Skin epidermis (tissue), 12 donors: ENCODE measurements at regions not wholly inside any gene's neighbourhood (a gene's known extent, or its start where the extent isn't known, plus 50 kb on each side); places are given as distances from the start of the nearest gene placed in this dataset.
"Not testable (repeated sequence)": the region's sequence is repeated elsewhere in the genome, so short reads cannot be mapped to it uniquely, and the experiment has no call there.

Experiments used
- H3K27ac ChIP-seq, 21 experiments: fragments of 200-600 bp; sonication (generic) in 11 of 21; one replicate each; pipeline ENCODE4 v1.5.0; 2020; ENCODE audit warnings: mild to moderate bottlenecking in 3 of 21, inconsistent platforms in 2 of 21, moderate library complexity in 2 of 21
- H3K4me3 ChIP-seq, 7 experiments: fragments of 200-600 bp; sonication (generic) in 2 of 7; one replicate each; pipeline ENCODE4 v1.5.0; 2020; ENCODE audit warnings: inconsistent platforms in 2 of 7, mild to moderate bottlenecking in 2 of 7, moderate library complexity in 1 of 7

DNA sequence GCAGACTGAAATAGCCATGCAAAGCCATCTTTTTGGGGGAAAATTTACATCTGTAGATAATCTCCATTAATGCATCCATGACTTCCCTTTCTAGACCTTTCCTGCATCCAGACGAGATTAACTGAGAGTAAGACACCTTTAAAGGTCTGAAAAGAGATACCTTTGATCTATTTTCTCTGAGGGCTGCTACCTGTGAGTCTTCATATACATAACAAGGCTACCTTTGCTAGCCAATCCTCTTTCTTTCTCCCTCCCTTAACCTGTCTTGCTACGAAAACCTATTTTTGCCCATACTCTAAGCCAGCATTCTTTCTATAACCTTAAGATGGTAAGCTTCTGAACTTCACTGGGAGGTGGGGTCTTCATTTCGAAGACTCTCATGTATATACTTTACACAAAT lies 908.5 kb upstream of the FBXO33 start:
- no peak overlapping the region for H3K4me3 ChIP-seq
- no peak overlapping the region for H3K27ac ChIP-seq

DNA sequence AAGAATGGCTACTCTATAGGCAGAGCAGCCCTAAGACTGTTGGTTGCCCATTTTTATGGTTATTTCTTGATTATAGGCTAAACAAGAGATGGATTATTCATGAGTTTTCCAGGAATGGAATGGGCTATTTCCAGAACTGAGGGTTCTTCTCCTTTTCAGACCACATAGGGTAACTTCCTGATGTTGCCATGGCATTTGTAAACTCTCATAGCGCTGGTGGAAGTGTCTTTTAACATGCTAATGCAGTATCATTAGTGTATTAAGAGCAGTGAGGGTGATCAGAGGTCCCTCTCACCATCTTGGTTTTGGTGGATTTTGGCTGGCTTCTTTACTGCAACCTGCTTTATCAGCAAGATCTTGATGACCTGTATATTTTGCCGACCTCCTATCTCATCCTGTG lies 904.6 kb upstream of the FBXO33 start:
- H3K27ac ChIP-seq, result no peak overlapping the region
- no peak overlapping the region for H3K4me3 ChIP-seq

DNA sequence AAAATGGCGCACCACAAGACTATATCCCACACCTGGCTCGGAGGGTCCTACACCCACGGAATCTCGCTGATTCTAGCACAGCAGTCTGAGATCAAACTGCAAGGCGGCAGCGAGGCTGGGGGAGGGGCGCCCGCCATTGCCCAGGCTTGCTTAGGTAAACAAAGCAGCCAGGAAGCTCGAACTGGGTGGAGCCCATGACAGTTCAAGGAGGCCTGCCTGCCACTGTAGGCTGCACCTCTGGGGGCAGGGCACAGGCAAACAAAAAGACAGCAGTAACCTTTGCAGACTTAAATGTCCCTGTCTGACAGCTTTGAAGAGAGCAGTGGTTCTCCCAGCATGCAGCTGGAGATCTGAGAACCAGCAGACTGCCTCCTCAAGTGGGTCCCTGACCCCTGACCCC lies 894.3 kb upstream of the FBXO33 start:
- H3K4me3 ChIP-seq, H3K27ac ChIP-seq: not testable (repeated sequence)

DNA sequence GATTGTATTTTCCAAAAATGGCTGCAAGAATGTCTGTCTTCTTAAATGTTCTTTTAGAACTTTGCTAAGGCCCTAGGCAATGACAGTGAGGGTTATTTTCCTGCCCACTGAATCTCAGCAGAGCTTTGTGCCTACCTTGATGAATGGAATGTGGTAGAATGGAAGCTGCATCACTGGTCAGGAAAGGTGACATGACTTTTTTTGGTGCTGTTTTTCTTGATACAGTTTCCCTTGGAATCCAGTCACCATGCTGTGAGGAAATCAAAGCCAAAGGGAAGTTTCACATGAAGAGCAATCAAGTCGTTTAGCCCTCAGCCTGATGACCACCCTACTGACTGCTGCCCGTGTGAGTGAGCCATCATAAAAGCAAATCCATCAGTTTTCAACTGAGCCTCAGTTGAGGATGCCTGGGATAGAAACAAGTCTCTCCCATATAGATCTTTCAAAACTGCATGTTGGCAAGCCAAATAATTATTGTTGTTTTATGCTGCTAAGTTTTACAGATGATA lies 886.0 kb upstream of the FBXO33 start:
- H3K27ac ChIP-seq, result no peak overlapping the region
- no peak overlapping the region for H3K4me3 ChIP-seq

DNA sequence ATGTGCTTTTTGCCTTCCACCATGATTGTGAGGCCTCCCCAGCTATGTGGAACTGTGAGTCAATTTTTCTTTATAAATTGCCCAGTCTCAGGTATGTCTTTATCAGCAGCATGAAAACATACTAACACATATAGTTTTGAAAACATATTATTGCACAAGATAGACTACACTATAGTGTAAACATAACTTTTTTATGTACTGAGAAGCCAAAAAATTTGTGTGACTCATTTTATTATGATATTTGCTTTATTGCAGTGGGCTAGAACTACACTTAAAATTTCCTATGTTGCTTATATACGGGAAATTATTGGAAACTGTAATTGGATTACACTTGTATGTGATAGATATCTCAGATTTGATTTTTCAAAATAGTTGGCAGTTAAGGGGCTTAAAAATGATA lies 885.5 kb upstream of the FBXO33 start:
- Histone ChIP-seq H3K27ac (no peak overlapping the region), H3K4me3 (no peak overlapping the region)

DNA sequence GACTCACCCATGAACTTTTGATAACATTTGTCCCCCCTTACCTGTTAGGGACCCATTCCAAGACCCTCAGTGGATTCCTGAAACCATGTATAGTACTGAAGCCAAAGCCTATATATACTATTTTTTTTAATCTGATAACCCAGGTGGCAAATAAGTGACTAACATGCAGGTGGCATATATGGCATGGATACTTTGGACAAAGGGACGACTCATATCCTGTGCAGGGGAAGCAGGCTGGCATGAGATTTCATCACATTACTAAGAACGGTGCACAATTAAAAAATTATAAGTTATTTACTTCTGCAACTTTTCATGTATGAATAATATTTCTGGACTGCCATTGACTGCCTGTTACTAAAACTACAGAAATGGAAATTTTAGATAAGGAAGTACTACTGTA lies 880.1 kb upstream of the FBXO33 start:
- H3K27ac ChIP-seq, result no peak overlapping the region
- no peak overlapping the region for H3K4me3 ChIP-seq

DNA sequence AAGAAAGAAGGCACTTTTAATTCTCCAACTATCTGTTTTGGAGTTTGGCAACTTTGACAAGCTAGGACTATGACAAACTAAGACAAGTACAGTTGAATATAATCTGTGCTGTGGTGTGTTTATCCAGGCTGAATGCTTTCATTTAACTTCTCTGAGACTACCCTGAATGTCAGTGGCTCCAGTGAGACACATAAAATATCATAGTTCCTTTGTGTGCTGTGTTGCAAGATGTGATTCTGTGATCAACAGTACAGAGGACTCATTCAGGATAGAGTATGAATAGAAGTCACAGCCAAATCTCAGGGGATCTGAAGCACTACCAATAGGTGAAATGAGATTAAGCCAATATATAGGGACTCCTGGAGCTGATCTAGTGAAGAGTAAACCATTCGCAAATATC lies 876.9 kb upstream of the FBXO33 start:
- Histone ChIP-seq H3K27ac (no peak overlapping the region), H3K4me3 (no peak overlapping the region)

DNA sequence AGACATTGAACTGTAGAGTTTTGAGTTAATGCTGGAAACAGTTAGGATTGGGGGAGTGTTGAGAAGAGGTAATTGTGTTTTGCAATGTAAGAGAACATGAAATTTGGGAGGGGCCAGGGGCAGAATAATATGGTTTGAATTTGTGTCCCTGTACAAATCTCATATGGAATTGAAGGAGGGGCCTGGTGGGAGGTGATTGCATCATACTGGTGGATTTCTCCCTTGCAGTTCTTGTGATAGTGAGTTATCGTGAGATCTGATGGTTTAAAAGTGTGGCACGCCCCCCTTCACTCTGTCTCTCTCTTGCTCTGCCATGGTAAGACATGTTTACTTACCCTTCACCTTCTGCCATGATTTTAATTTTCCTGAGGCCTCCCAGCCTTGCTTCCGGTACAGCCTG lies 876.0 kb upstream of the FBXO33 start:
- Histone ChIP-seq H3K4me3 (no peak overlapping the region), H3K27ac (no peak overlapping the region)

DNA sequence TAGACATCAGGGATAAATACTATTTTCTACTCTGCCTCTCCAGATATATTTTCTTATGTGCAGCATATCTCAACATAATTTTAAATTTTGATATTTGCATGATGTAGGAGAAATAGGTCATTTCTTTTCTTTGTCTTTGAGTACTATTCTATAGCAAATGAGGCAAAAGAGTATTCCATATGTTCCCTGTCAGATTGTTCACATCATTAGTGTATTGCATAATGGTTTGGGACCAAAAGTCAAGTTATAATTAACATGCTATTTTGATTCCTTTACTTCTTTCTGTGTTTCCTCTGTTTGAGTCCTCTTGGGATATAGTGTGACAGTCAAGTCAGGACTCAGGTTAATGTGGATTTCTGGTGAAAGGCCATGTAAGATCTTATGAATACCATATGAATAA lies 864.6 kb upstream of the FBXO33 start:
- no peak overlapping the region for H3K4me3 ChIP-seq
- H3K27ac ChIP-seq, result no peak overlapping the region

DNA sequence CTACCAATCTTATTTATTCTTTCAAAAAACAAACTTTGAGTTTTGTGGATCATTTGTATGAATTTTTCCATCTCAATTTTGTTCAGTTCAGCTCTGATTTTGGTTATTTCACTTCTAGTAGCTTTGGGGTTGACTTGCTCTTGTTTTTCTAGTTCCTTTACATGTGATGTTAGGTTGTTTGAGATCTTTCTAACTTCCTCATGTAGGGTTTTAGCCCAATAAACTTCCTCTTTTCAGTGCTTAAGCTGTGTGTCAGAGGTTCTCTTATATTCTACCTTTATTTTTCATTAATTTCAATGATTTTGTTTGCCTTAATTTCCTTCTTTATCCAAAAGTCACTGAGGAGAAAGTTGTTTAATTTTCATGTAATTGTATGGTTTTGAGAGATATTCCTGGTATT lies 860.4 kb upstream of the FBXO33 start:
- no peak overlapping the region for H3K4me3 ChIP-seq
- no peak overlapping the region for H3K27ac ChIP-seq

DNA sequence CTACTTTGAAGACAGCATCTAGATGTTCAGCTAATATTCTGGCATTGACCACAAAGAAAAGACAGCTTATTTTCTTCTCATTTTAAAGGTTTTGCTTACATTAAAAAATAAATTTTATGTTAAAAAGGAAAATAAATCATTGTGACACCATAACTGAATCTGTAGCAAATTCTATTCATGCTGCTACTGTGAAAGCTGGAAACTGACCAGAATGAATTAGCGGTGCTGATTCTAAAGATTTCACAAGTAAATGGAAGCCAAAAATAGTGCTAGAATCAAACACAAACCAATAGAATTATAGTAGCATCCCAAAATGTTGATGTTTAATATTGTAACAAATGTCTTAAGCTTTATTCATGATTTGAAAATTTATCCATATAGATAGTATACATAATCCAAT lies 850.0 kb upstream of the FBXO33 start:
- Histone ChIP-seq H3K4me3 (no peak overlapping the region), H3K27ac (no peak overlapping the region)

DNA sequence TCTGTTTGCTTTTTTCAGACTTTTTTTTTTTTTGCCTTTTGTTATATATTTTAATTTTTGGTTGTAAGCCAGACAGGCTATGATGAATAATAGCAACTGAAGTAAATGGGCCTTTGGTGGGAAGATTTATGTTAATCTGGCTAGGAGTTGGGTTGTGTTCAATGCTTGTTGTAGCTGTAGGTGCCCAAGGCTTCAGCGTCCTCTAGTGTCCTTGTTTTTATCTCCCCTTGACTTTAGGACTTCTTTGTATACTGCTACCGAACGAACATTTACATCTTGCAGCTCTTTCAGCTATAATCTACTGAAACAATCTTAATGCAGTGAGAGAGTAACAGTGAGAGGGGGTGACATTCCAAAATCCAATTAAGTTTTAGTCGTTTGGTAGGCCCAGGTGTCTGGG lies 848.4 kb upstream of the FBXO33 start:
- Histone ChIP-seq H3K27ac (no peak overlapping the region), H3K4me3 (no peak overlapping the region)

DNA sequence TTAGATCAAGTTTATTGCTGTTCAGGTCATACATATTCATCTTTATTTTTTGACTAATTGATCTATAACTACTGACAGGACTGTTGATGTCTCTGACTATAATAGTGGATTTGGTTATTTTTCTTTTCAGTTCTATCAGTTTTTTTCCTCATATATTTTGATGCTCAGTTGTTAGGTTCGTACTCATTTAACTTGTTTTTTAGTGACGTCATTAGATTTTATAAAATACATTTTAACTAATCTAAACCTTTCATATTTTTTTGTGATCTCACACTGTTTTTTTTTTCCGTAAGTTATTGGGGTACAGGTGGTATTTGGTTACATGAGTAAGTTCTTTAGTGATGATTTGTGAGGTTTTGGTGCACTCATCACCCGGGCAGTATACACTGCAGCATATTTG lies 841.2 kb upstream of the FBXO33 start:
- H3K27ac ChIP-seq, result no peak overlapping the region

DNA sequence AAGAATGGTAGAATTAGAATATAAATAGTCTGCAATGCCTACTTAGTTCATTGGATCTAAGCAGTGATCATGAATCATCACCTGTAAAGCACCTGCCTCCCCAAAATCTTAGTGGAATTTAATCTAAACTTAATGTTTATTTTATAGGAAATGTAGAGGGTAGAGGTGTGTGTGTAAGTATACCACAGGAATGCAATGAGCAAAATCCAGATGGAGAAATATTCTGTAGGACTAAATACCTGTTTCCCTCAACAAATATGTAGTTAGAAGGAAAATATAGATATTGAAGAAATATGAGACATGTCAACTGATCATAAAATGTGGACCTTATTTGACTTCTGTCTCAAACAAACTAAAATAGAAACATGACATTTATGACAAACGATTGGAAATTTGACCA lies 839.2 kb upstream of the FBXO33 start:
- H3K4me3 ChIP-seq, result no peak overlapping the region
- H3K27ac ChIP-seq, result no peak overlapping the region

More for the DNA sequence above, 841.2 kb upstream of the FBXO33 start:
- no peak overlapping the region for H3K4me3 ChIP-seq

DNA sequence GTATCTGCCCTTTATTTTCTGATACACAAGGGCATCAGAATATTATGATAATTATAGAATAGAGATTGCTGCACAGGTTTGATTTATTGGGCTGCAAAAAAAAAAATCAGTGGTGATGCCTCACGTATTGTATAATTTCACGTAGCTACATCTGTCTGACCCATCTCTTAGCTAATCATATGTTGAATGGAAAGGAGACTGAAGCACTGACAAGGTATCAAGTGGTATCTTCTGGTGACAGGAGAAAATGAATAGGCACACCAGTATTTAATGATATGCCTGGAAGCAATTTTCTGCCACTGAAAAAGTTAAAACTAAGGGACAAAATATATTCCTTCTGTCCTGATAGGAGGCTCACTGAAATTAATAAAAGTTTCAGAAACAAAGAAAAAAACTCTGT lies 837.2 kb upstream of the FBXO33 start:
- no peak overlapping the region for H3K4me3 ChIP-seq
- no peak overlapping the region for H3K27ac ChIP-seq

DNA sequence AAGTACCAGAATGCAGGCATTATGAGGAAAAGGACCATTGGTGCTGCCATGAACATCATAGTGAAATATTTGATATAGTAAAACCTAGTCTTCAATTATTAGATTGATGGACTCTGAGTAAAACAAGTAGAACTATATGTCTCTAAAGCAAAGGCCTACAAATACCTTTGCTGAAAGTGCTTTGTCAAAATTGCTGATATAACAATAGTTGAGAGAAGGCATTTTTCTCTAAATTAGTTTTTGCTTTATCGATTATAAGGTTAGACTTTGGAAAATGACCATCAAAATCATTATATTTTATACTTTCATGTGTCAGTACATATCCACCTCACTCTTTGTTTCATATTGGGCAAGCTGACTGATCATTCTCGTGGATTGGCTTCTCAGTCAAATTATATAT lies 836.0 kb upstream of the FBXO33 start:
- H3K27ac ChIP-seq, result no peak overlapping the region
- H3K4me3 ChIP-seq, result no peak overlapping the region

DNA sequence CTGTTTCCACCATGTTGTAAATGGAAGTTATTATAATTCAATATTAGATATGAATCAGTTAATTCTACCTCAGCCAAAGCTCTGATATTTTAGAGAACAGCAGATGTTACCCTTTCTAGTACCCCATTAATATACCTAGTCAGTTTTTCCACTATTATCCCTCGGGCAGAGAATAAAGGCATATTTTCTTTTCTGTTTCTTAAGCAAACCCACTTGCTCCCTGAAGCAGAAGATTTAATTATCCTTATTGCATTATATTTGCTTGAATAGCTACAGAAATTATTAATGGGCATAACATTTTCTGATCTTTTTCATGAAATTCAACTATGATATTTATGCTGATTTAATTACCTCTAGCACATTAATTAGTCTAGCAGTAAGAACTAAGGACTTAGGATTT lies 832.9 kb upstream of the FBXO33 start:
- no peak overlapping the region for H3K27ac ChIP-seq

DNA sequence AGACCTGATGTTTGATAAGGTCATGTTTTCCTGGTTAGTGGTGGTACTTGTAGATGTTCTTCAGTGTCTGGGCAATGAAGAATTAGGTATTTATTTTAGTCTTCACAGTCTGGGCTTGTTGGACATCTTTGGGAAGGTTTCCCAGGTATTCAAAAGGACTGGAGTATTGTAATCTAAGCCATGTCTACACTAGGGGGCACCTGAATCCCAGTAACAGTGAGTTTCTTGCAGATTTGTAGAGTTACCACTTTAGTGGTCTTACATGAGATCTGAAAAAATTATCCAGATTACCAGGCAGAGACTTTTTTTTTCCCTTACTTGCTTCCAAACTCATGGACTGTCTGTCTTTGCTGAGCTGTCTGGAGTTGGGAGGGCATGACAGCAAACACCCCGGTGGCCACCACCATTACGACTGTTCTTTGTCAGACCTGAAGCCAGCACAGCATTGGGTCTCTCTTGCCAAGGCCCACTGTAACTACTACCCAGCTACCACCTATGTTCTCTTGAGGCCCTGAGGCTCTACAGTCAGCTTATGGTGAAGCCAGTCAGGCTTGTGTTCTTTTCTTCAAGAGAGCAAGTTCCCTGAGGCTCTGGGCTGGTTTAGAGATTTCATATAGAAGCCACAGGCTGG lies 820.7 kb upstream of the FBXO33 start:
- no peak overlapping the region for H3K27ac ChIP-seq
- no peak overlapping the region for H3K4me3 ChIP-seq

More for the DNA sequence above, 832.9 kb upstream of the FBXO33 start:
- no peak overlapping the region for H3K4me3 ChIP-seq

DNA sequence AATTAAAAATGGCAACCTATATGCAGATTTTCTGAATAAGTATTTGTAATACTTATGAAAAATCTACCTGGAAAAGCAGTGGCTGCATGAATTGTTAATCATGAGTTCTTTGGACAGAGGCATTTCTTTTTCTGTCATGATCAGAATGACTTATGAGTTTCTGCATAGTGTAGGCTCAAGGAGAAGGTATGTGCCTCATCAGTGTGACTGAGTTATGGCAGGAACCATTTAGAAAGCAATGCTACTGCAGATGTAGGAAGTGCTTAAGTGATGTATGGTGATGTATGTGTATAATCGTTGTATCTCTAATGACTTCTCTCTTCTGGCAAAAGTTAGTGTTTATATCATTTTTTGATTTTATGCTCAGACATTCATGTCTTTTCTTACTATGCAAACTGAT lies 816.4 kb upstream of the FBXO33 start:
- Histone ChIP-seq H3K27ac (no peak overlapping the region), H3K4me3 (no peak overlapping the region)

DNA sequence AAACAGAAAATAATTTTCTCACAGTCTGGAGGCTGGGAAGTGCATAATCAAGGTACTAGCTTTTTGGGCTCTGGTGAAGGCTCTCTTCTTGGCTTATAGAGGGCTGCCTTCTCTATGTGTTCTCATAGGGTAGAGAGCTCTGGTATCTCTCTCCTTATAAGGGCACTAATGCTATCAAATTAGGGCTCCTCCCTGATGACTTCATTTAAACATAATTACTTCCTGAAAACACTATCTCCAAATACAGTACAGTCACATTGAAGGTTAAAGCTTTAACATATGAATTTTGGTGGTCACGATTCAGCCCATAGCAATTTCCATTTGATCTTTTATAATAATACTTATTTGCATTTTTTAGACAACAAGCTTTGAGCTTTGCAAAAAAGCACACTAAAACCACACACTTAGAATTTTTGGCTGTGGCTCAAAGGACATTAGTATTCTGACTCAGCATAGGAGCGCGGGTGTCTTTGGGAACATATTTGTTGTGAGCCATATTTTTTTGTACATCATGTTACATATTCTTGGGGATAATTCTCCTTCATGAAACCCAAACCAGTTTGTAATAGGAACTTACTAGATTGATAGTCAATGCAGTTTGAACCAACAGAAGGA lies 808.1 kb upstream of the FBXO33 start:
- H3K27ac ChIP-seq, result no peak overlapping the region
- H3K4me3 ChIP-seq, result no peak overlapping the region

DNA sequence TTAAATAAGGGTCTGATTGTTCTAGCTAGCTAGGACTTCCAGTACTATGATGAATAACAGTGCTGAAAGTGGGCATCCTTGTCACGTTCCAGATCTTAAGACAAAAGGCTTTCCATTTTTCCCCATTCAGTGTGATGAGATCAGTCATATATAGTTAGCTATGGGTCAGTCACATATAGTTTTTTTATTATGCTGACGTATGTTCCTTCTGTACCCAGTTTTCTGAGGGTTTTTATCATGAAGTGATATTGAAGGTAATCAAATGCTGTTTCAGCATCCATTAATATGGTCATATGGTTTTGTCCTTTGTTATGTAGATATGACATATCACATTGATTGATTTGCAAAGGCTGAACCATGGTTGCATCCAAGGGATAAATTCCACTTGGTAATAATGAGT lies 800.1 kb upstream of the FBXO33 start:
- Histone ChIP-seq H3K27ac (no peak overlapping the region), H3K4me3 (no peak overlapping the region)

DNA sequence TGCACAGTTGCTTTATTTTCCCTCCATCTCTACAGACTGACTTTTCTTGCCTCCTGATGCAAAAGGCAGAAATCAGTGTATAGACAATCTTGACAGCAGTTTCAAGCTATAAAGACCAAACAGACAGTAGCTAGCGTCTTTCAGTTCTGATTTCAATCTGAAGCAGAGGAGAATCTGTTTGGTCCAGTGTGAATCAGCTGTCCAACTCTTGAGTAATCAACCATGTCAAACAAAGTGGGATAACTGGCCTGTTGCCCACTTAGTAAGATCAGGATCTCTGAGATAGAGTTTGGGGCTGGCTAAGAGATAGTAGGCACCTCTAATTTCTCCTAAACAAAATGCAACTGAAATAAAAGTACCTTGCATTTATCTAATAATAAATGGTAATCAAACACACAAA lies 797.4 kb upstream of the FBXO33 start:
- H3K4me3 ChIP-seq, result no peak overlapping the region
- no peak overlapping the region for H3K27ac ChIP-seq
